ENCODE measurements at regions not wholly inside any gene's neighbourhood (a gene's known extent, or its start where the extent isn't known, plus 50 kb on each side); places are given as distances from the start of the nearest gene placed in this dataset.

DNA sequence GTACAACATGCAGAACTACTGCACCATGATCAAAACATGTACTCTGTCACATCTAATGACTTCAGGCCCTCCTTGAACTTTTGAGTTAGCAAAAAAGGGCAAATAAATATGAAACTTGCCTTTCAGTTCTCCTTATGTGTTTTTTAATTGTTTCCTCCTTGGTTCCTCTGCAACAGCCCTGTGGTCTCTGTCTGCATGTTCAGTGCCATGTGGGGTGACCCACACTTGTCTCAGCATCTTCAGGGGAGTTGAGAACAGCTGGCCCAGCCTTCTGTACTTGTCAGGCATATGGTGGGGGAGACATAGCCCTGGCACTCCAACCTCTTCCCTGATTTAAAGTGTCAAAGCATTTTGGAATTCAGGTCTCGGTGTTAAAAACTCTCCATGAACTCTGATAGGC, 188.0 kb upstream of the PGRMC2 start:
- DNase-seq: no peak

DNA sequence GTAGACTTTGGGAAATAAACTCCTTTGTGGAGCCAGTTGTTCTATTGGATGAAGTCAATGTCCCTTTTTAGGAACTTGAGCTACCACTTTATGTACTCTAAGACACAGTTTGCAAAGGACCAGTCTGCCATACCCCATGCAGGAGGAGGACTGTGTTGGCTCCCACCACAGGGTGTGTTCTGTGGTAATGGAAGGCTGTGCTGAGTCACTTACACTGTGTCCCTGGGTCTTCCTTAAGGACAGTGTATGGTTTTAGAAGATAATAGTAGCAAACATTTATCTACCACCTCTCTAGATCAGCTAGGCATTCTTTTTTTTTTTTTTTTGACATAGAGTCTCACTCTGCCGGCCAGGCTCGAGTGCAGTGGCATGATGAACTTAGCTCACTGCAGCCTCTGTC, 184.0 kb upstream of the PGRMC2 start:
- DNase-seq: no peak

DNA sequence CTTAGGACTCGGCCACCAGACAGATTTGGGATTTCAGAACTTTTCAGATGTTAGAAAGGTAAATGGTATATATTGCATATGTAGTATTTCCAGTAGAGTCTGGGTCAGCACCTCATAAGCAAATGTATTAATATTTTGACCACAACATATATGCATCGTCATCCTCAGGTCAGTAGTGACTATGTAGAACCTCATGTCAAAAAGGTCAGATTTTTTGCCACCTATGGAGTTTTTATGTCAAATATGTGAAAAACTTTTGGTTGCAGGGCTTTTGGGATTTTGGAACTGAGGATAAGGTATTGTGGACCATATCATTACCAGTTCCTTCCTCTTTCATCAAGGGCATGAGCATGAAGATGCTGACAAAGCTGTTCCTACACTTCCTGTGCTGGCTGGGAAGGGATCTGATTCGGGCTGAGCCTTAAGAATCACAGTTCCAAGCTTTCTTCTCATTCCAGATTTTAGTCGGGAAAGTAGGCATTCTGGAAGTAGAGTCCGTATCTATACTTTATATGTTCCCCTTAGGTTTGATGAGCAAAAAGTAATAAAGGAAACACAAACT, 183.0 kb upstream of the PGRMC2 start:
- no peak for DNase-seq

DNA sequence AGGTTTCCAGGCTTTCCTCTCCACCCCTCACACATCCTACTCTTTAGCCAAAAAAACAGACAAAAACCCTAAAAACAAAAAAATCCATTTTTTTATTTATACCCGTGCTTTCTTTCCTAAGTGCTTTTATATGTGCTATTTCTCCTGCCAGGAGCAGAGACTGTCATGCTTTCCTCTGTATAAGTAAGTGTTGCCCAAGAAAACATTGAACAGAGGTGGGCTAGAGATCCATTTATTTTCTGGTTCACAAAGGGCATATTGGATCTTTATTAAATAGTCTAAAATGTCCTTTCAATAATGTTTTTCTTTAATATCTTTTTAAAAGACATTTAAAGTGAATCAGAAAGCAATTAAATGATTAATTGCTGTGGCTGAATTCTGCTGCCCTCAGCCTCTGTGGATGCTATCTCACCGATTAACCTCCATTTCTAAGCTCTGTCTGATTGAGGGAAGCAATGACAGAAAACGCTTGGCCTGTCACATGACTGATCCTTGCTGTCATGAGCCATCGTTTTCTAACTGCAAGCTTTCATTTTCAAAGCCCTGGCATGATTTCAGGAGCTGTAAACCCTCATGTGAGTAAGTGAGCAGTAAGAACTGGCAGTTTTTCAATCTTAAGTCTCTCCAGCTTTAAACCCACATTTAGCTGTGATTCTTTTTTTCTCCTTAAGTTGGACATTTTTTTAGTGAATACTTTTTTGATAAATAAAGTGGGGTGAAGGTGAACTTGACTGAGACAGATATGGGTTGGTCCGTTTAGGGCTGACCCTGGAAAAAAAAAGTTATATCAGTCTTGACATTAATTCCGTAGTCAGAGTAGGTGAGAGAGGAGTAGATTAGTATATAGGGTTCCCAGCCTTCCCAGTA, 180.7 kb upstream of the PGRMC2 start:
- DNase-seq: no peak

DNA sequence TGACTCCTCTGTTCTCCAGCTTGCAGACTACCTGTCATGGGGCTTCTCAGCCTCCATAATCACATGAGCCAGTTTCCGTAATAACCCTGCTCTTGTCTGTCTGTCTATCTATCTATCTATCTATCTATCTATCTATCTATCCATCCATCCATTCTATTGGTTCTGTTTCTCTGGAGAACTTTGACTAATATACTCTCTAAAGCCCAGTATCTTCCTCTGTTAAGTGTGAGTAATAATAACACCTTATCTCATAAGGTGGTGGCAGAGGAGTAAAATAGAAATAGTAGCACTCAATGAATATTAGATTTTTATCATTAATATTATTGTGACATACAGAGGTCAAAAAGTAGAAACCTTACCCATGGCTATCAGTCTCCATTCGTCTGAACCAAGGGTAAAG, 177.9 kb upstream of the PGRMC2 start:
- no peak for DNase-seq

DNA sequence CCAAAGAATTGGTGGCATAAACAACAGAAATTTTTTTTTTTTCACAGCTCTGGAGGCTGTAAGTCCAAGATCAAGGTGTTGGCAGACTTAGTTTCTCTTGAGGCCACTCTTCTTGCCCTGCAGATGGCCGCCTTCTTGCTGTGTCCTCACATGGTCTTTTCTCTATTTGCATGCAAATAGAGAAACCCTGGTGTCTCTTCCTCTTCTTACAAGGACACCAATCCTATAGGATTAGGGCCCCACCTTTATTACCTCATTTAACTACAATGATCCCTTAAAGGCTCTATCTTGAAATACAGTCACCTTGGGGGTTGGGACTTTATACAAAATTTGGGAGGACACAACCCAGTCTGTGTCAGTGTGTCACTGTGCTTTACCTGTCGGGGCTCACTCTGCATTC, 175.4 kb upstream of the PGRMC2 start:
- DNase-seq: no peak

DNA sequence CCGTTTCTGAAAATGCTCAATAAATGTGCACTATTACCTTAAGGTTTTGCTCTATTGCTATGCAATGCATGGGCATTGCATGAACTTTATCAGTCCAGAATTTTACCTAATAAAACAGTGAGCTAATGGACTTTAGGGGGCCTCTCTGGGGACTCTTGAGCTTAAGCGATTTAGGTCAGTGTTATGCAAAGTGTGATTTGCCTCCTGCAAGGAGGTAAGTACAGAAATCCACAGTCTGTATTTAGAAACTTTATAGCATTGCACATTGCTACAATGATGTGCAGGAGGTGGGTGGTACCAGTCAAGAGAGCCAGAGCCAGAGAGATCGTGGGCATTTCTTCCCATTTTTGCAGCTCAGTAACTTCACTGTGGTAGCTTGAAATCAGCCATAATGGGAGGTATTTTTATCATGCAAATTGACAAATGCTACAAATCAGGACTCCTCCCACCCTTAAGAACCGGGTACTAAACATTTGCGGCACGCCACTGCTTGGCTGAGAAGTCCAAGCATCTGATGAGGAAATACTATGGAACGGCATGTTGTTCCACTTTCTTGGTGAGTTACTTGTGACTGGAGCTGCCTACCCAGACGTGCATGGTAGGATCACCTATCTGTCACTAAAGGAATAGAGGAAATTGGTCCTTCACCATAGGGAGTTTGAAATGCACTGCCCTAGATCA, 174.6 kb upstream of the PGRMC2 start:
- DNase-seq: no peak

DNA sequence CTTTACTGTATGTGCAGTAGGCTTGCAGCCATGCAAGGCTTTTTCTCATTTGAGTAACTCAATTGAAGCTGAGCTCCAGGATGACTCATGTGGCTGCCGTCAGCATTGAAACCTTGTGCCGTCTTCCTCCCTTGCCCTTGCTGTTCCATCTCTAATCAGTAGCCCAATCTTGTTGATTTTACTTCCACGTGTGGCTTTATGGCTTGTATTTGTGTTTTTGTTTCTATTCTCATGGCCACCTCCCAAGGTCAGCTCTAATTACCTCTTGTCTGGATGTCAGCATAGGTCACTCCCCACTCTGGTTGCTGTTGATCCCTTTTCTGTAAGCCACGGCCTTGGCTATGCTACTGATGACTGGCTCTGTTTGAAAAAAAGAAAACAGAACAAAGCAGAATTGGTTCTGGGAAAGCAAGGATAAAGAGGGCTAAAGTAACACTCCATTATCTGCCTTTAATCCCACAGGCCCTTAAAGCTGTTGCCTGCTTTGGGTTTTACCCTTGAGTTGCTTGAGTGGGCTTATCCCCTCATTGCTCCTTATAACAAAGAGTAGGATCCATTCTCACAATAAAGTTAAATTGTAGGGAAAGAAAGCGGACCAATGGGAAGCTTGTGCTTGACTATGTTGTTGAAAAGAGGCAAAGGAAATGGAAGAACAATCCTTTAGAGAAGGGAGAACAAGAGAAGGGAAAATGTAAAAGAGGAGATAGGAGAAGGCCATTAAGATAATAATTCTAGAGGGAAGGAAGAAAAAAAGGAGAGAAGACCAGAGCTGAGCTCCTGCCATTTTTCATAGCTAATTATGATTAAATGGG, 173.9 kb upstream of the PGRMC2 start:
- DNase-seq: no peak

DNA sequence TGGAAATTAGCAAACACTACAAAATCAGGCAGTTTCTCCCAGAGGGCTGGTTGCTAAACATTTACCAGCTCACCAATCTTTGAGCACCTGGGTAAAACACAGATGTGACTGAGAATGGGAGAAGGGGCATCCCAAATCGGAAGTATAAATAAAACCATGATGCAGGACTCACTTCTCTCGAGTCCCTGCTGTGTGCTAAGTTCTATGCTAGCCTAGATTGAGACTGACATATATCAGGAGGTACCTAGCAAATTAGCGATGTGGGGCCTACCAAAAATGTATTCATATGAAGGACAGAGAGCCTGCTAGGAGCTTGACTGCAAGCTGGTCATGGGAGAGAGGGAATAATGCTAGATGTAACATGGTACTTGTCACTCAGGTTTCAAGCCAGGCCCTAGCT, 171.9 kb upstream of the PGRMC2 start:
- DNase-seq: no peak

DNA sequence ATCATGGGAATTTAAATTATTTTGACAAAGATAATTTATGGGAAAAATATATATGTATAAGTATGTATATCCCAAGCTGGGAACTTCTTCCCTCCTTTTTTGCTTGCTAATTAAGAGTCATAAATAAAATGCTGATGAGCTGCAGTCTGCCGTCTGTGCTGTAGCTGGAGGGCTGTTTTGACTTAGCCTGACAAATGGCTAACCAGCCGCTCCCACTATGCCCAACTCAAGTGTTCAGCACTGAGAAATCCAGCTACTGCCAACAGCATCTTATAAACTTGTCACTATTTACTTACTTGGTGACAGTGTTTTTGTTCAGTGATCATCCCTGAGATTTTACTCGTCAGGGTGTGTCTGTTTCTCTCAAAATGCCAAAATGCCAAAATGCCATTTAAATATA, 171.2 kb upstream of the PGRMC2 start:
- no peak for DNase-seq

DNA sequence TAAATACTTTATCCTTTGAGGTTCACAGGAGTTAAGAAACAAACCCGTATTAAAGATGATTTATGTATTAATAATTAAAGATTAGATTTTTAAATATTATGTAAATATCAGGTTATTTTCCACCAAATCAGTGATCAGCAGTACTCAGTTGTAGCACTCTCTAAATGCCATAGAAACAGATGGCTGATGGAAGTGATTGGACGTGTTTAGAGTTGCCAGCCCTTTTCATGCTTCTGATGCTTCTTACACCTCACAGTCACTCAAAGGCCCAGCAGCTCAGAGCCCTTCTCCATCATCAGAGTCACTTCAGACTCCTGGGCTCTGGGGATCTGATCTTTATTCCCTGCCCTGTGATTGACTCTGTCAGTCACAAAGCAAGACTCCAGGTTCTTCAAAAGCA, 170.1 kb upstream of the PGRMC2 start:
- no peak for DNase-seq

DNA sequence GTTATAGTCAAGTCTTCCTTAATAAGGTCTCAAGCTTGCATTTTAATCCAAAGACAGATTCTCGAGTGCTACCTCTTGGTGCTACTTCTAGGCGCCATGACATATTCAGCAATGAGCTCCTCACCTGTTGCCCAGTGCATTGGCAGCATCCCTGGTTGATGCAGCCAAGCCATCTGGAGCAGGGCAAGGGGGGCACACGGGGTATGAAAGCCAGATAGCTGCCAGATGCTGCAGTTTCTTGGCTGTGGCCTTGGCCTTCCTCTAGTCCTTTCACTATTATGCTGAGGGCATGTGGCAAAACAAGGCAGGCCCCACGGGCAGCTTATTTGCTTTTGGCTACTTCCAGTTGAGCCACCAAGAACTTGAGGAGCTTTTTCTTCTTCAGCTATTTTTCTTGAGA, 168.6 kb upstream of the PGRMC2 start:
- no peak for DNase-seq

DNA sequence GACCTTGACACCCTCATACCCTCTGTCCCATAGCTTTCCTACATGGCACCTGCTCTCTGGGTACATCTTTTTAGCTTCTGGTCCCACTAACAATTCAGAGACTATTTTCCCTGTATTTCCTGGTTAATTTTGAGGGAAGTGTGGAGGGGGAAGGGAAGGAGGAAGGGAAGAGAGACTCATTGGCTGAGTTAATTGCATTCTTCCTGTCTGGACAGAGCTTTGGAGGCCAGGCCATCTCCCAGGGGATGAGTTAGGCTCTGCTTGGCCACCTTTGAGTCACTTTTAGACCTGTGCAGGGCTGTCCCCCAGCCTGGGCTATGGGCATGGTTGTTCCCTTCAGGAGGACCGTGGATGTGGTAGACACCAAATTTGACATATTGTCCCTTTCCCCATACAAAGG, 167.9 kb upstream of the PGRMC2 start:
- no peak for DNase-seq

DNA sequence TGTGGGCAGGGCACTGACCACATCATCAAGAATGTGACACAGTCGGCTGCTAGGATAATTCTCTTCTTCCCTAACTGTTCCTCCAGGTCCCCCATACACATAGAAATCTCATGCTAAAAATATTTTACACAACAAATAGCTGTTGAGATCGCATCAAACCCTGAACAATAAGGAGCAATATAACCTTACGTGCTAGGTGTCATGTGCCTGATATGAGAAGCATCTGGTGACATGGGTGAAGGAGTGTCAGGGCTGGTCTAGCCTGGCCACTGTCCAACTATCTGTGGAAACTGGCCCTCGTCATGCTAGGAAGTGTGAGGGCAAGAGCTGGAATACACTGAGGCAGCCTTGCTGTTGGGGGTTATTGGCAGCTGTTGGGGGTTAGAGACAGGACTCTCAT, 167.3 kb upstream of the PGRMC2 start:
- no peak for DNase-seq

DNA sequence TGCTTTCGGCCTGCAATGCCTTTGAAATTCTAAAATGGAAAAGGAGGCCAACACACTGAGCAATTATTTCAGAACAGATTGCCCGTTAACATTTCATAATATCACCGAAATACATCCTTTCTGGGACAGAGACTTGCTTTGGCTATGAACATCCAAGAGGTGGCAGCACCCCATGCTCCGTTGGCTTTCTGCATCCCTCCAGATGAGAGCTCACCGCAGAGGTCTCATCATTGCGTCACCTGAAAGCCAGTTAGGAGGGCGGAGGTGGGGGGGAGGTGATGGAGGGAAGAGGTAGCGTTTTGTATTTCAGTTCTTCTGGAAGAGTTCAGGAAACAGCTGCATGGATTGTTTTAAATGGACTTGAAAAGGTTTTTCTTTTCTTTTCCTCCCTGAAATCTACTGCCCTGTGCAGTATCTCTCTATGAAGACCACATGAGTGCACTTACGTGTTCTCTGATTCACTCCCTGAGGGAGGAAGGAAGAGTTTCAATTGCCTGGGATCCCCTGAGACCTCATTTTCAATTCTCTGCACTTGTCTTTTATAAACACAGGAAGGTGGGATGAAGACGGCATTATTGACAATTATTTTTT, 166.8 kb upstream of the PGRMC2 start:
- peak; percentile 79 for DNase-seq

DNA sequence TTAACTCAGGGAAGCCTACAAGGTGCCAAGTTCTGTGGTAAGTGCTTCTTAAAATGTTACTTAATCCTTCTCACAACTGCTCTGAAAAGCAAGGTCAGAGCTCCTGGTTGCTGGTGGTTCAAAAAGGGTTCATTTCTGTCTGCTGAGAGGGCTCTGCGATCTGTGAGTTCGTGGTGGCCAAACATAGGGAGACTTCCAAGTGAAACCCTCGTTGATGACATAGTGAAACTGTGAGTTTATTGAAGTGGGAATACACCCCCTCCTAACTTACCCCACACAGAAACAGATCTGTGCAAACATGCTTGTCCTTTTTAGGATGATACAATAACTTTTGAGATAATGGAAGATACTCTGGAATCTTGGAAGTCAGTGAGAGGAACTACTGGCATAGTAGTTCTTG, 164.8 kb upstream of the PGRMC2 start:
- DNase-seq: no peak

DNA sequence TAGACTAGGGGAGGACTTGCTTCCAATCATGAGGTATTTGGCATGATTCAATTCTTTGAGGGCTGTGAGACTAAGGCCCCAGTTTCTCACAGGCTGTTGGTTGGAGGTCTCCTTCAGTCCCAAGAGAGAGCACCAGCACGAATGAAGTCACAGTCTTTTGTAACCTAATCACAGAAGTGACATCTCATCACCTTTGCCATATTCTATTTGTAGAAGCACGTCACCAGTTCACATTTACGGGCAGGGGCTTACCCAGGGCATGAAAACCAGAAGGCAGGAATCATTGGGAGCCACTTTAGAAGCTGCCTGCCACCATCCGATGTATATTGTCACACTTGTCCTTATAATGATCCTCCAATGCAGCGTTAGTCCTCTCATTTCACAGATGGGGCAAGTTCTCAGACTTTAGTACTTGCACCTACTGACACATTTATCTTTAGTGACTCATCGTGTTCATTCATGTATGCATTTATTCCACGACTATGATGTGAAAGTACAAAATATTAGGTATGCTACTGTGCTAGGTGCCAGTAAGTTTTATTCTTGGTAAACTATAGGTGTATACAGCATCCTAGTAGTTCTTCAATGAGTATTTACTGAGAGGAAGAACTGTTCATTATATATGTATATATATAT, 163.8 kb upstream of the PGRMC2 start:
- no peak for DNase-seq

DNA sequence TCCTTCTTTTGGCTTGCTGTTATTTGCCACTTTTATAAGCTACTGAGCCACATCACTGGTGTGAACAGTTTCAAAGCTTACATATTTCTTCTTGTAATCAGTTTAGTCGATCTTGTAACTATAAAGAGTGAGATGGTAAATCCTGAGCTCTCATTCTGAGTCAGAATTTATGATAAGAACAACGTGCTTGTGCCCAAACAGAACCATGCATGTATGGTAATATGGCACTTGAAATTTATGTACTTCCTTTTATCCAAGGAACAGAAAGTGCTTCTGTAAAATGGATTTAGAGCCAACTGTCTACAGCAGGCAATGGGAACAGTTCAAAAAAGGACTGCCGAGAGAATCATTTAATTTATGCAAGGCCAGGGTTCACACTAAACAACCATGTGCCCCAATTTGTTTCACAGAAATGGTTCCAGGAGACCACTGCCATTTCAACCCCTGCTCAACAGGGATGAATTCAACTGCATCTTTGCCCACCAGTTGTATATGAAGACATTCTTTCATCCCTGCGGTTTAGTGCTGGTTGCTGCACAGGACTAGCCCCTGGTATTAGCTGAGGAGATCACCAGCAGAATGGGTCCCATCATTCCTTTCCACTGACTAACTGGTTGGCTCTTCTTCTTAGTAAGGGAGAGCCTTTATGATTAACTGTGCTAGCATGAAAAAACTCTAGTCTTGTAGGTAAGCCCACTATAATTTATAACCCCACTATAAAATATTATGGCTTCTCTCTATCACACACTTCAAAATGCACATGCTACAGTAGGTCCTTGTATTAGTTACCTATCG, 162.9 kb upstream of the PGRMC2 start:
- DNase-seq: no peak

DNA sequence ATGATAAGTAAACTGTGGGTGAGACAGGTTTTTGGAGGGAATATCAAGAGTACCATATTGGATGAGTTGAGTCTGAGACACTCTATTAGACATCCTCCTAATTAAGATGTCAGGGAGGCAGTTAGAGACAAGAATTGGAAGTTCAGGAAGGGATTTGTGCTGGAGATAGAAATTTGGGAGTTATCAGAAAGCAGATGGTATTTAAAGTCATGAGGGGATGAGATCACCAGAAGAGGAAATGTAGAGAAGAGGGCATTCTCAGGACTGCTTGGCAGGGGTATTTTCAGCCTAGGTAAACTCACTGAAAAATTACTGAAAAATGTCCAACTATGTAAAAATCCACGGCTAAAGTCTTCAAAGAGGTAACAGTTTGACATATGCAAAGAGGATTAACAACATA, 161.6 kb upstream of the PGRMC2 start:
- no peak for DNase-seq

DNA sequence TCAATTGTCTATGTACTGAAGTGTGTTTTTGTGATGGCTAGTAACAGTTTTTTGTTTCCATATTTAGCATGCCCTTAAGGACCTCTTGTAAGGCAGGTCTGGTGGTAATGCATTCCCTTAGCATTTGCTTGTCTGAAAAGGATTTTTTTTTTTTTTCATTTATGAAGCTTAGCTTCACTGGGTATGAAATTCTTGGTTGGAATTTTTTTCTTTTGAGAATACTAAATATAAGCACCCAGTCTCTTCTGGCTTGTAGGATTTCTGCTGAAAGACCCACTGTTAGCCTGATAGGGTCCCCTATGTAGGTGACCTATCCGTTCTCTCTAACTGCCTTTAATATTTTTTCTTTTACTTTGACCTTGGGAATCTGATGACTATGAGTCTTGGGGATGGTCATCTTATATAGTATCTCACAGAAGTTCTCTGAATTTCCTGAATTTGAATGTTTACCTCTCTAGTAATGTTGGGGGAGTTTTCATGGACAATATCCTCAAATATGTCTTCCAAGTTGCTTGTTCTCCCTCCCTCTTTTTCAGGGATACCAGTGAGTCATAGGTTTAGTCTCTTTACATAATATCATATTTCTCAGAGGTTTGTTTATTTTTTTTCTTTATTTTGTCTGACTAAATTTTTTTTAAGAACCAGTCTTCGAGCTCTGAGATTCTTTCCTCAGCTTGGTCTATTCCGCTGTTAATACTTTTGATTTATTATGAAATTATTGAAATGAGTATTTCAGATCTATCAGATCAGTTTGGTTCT, 157.1 kb upstream of the PGRMC2 start:
- no peak for DNase-seq

DNA sequence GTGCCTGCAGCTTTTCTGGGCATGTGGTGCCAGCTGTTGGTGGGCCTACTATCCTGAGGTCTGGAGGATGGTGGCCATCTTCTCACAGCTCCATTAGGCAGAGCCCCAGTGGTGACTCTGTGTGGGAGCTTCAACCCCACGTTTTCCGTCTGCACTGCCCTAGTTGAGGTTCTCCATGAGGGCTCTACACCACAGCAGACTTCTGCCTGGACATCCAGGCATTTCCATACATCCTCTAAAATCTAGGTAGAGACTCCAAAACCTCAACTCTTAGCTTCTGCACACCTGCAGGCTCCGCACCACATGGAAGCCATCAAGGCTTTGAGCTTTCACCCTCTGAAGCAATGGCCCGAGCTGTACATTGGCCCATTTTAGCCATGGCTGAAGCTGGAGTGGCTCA, 153.3 kb upstream of the PGRMC2 start:
- no peak for DNase-seq

Measured in NCI-H1417 treated with DMSO at 0.1 percent for 48 hours (cell line).